ENCODE measurements at regions not wholly inside any gene's neighbourhood (a gene's known extent, or its start where the extent isn't known, plus 50 kb on each side); places are given as distances from the start of the nearest gene placed in this dataset.

- Histone ChIP-seq H3K27ac (no peak overlapping the region), H3K4me3 (no peak overlapping the region)
- no peak for DNase-seq (ENCODE audit: low spot score)
- TF ChIP-seq, protein P1, sequence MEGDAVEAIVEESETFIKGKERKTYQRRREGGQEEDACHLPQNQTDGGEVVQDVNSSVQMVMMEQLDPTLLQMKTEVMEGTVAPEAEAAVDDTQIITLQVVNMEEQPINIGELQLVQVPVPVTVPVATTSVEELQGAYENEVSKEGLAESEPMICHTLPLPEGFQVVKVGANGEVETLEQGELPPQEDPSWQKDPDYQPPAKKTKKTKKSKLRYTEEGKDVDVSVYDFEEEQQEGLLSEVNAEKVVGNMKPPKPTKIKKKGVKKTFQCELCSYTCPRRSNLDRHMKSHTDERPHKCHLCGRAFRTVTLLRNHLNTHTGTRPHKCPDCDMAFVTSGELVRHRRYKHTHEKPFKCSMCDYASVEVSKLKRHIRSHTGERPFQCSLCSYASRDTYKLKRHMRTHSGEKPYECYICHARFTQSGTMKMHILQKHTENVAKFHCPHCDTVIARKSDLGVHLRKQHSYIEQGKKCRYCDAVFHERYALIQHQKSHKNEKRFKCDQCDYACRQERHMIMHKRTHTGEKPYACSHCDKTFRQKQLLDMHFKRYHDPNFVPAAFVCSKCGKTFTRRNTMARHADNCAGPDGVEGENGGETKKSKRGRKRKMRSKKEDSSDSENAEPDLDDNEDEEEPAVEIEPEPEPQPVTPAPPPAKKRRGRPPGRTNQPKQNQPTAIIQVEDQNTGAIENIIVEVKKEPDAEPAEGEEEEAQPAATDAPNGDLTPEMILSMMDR (IDR thresholded peaks at IDR 0.05), result no peak
Measured at GRCh38 chr5:90161414-90161813, 248.1 kb downstream of the CETN3 start.

DNA sequence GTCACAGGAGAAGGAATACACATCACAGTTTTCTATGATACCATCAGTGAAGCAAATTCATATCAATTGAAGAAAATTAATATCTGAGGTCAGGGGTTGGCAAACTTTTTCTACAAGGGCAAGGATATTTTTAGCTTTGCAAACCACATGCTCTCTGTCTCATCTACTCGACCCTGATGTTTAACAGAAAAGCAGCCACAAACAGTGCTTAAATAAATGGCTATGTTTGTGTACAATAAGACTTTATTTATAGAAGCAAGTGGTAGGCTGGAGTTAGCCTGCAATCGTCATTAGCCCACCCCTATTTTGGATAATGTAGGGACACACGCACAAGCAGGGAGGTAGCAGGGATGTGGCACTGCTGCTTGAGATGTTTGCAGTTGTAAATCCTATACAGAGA lies 251.4 kb downstream of the CETN3 start:
- TF ChIP-seq, protein P1 (IDR thresholded peaks at IDR 0.05), result no peak
- Histone ChIP-seq H3K27ac (no peak overlapping the region), H3K4me3 (no peak overlapping the region)
- no peak for DNase-seq (ENCODE audit: low spot score)

DNA sequence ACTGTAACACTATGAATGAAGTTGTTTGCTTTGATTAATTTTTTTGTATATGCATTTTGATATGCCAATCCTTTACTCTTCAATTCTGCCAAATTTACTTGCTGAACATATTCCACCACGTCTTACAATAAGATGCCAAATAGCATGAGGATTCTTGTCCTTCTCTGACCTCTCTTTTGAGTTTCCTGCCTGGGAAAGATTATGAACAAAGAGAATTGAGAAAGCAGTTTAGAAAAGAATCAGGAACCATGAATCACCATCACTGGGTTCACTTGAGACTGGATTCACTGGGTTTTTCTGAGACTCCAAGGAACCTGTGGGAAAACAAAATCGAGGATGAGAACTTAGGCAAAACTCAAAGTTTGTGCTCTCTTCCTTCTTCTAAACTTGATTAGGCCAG lies 256.5 kb downstream of the CETN3 start:
- Histone ChIP-seq H3K27ac (no peak overlapping the region), H3K4me3 (no peak overlapping the region)
- TF ChIP-seq, protein P1 (IDR thresholded peaks at IDR 0.05), result no peak
- no peak for DNase-seq (ENCODE audit: low spot score)

DNA sequence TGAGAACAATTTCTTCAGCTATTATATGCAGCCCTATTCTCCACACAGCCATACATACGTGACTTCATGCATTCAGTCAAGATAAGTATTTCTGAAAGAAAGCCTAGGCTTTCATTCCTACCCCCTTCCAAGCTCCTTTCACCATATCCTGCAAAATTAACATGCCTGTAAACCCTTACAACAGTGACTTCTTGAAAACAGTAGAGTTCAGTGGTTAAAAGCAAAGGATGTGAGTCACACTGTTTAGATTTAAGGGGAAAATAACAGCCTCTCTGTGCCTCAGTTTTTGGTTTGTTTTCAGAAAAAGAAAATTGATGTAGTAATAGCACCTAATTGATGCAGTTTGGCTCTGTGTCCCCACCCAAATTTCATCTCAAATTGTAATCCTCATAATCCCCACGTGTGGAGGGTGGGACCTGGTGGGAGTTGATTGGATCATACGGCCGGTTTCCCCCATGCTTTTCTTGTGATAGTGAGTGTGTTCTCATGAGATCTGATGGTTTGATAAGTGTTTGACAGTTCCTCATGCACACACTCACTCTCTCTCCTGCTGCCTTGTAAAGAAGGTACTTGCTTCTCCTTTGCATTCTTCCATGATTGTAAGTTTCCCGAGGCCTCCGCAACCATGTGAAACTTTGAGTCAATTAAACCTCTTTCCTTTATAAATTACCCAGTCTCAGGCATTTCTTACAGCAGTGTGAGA lies 264.8 kb downstream of the CETN3 start:
- H3K4me3 ChIP-seq, result no peak overlapping the region
- TF ChIP-seq, protein P1 (IDR thresholded peaks at IDR 0.05), result no peak
- no peak for DNase-seq (ENCODE audit: low spot score)
- no peak overlapping the region for H3K27ac ChIP-seq

GRCh38 chr5:90142541-90142940 lies 267.0 kb downstream of the CETN3 start:
- no peak overlapping the region for H3K27ac ChIP-seq
- TF ChIP-seq, protein P1 (IDR thresholded peaks at IDR 0.05), result no peak
- no peak overlapping the region for H3K4me3 ChIP-seq
- no peak for DNase-seq (ENCODE audit: low spot score)

- Histone ChIP-seq H3K27ac (no peak overlapping the region), H3K4me3 (no peak overlapping the region)
- DNase-seq (ENCODE audit: low spot score), result no peak
- TF ChIP-seq, protein P1 (IDR thresholded peaks at IDR 0.05), result no peak
Measured at GRCh38 chr5:90141984-90142383, 267.6 kb downstream of the CETN3 start.

- DNase-seq (ENCODE audit: low spot score), result no peak
- Histone ChIP-seq H3K4me3 (no peak overlapping the region), H3K27ac (peak overlapping the region in 1 of 2 donors; percentile 84)
- TF ChIP-seq, protein P1 (IDR thresholded peaks at IDR 0.05), result no peak
Measured at GRCh38 chr5:90136952-90137528, 272.5 kb downstream of the CETN3 start.
